ENCODE measurements at regions not wholly inside any gene's neighbourhood (a gene's known extent, or its start where the extent isn't known, plus 50 kb on each side); places are given as distances from the start of the nearest gene placed in this dataset.
"Not testable (repeated sequence)": the region's sequence is repeated elsewhere in the genome, so short reads cannot be mapped to it uniquely, and the experiment has no call there.

GRCh38 chr4:84325625-84326024 is 173.5 kb downstream of the NKX6-1 start:
- no peak overlapping the region for H3K27ac ChIP-seq
- no peak overlapping the region for H3K4me3 ChIP-seq
- DNase-seq (ENCODE audit: low read depth, low spot score): no peak
- no peak for TF ChIP-seq EZH2 (IDR thresholded peaks at IDR 0.05)
- no peak for TF ChIP-seq POLR2AphosphoS5 (IDR thresholded peaks at IDR 0.05; ENCODE audit: borderline replicate concordance, low read depth, low read length)
- no peak for TF ChIP-seq FOXP2 (optimal IDR thresholded peaks at IDR 0.05; ENCODE audit: control extremely low read depth, extremely low read length, insufficient read depth)
- H3K9ac ChIP-seq (ENCODE audit: insufficient read length): no peak overlapping the region
- no peaks in the 10 kb centered on the region for H3K9me3 ChIP-seq (ENCODE audit: low read depth, low read length)
- no peaks in the 10 kb centered on the region for H3K36me3 ChIP-seq (ENCODE audit: insufficient read depth, low read length)

DNA sequence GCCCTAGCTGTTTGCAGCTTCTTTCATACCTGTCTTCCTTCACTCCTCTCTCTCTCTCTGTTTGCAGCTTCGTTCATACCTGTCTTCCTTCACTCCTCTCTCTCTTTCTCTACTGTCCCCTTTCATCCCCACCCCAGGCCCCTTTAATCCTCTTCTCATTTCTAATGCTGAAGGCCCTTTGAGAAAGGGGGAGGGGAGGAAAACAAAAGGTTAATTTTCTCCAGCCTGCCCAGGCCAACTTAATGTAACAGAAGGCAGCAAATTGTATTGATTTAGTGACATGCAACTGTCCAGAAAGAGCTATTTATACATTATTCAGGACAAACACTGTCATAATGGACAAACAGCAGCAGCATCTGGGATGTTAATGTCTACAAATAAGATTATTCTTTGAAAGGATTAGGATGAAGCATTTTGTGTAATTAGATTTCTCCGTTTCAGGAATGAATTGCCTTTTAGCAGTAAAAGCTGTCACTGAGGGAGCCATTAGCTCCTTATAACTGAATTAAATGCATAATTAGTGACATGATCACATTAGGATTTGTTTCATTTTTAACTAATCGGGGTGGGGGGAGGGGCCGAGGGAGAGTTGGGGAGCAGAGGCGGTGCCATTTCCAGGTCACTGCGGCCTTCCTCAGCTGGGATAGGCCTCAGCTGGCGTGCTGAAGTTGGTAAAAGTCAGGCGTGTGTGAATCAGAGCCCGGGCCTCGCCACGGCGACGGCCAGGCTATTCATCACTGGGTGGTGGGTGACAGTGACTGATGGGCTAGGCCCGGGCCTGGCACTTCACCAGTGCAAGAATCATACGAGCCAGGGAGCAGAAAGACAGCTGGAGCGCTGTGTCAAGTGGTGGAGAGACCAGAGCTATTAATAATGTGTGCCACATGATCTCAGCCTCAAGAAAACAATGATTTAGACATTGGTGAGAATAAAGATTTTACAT is 174.5 kb downstream of the NKX6-1 start:
- no peak overlapping the region for H3K4me3 ChIP-seq
- no peak overlapping the region for H3K27ac ChIP-seq
- no peak overlapping the region for H3K9ac ChIP-seq (ENCODE audit: insufficient read length)
- no peak for DNase-seq (ENCODE audit: low read depth, low spot score)
- TF ChIP-seq EZH2 (IDR thresholded peaks at IDR 0.05) (no peak), FOXP2 (optimal IDR thresholded peaks at IDR 0.05; ENCODE audit: control extremely low read depth, extremely low read length, insufficient read depth) (no peak), POLR2AphosphoS5 (IDR thresholded peaks at IDR 0.05; ENCODE audit: borderline replicate concordance, low read depth, low read length) (no peak)
- H3K36me3 ChIP-seq (ENCODE audit: insufficient read depth, low read length): no peaks in the 10 kb centered on the region
- no peaks in the 10 kb centered on the region for H3K9me3 ChIP-seq (ENCODE audit: low read depth, low read length)

DNA sequence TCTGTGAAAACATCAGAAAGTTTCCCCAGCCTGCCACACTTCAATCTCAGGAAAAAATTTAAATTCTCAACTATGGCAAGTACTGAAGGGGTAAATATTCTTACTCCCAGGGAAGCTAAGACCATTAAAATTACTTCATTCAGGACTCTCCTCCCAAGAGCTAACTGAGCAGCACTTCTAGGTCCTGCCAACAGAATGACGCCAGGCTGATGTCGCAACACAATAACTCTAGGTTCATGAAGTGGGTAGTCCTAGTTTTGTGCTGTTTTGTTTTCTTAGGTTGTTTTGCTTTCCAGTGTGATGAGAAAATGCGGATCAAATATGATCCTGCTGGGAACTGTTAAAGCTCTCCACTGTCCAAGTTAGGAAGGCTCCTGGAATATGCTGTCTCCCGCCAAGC is 180.0 kb downstream of the NKX6-1 start:
- no peak overlapping the region for H3K27ac ChIP-seq
- H3K9ac ChIP-seq (ENCODE audit: insufficient read length): no peak overlapping the region
- TF ChIP-seq POLR2AphosphoS5 (IDR thresholded peaks at IDR 0.05; ENCODE audit: borderline replicate concordance, low read depth, low read length): no peak
- no peak for TF ChIP-seq EZH2 (IDR thresholded peaks at IDR 0.05)
- no peak for TF ChIP-seq FOXP2 (optimal IDR thresholded peaks at IDR 0.05; ENCODE audit: control extremely low read depth, extremely low read length, insufficient read depth)
- no peaks in the 10 kb centered on the region for H3K9me3 ChIP-seq (ENCODE audit: low read depth, low read length)
- no peaks in the 10 kb centered on the region for H3K36me3 ChIP-seq (ENCODE audit: insufficient read depth, low read length)
- no peak overlapping the region for H3K4me3 ChIP-seq
- DNase-seq (ENCODE audit: low read depth, low spot score): peak; percentile 37

- Histone ChIP-seq H3K4me3 (no peak overlapping the region), H3K9ac (ENCODE audit: insufficient read length) (no peak overlapping the region), H3K27ac (0 out of 2 replicates have a peak overlapping the region, but pooled peaks have one; percentile 11), H3K9me3 (ENCODE audit: low read depth, low read length) (no peaks in the 10 kb centered on the region), H3K36me3 (ENCODE audit: insufficient read depth, low read length) (no peaks in the 10 kb centered on the region)
- no peak for DNase-seq (ENCODE audit: low read depth, low spot score)
- TF ChIP-seq POLR2AphosphoS5 (IDR thresholded peaks at IDR 0.05; ENCODE audit: borderline replicate concordance, low read depth, low read length): no peak
- no peak for TF ChIP-seq FOXP2 (optimal IDR thresholded peaks at IDR 0.05; ENCODE audit: control extremely low read depth, extremely low read length, insufficient read depth)
- no peak for TF ChIP-seq EZH2 (IDR thresholded peaks at IDR 0.05)
These were observed 181.6 kb downstream of the NKX6-1 start for GRCh38 chr4:84317513-84317912.

DNA sequence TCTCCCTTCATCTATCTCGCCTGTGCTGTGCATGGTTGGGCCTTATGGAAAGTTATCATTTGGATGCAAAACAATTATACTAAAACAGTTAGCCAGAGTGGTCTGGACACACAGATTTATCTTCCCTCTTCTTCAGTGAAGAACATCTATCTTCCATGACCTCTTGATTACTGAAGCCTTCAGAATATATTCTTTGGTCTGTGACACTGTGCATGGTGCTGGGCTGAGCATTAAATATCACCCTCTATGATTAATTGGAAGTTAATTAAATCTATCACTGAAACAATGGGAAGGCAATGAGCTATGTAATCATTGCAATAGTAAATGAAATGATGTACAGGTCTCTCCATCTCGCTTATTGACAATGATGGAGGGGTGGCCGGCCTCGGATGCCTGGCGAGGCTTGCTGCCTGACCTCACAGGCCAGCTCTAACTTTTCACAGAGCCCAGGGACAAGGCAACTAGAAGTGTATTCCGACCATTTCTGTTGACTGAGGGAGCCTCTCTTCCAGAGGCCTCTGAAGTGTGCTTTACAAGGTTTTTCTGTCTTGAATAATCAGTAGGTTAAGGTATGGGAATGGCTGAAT is 186.6 kb downstream of the NKX6-1 start:
- TF ChIP-seq FOXP2 (optimal IDR thresholded peaks at IDR 0.05; ENCODE audit: control extremely low read depth, extremely low read length, insufficient read depth): no peak
- no peak for TF ChIP-seq EZH2 (IDR thresholded peaks at IDR 0.05)
- no peak for TF ChIP-seq POLR2AphosphoS5 (IDR thresholded peaks at IDR 0.05; ENCODE audit: borderline replicate concordance, low read depth, low read length)
- Histone ChIP-seq H3K27ac (no peak overlapping the region), H3K9me3 (ENCODE audit: low read depth, low read length) (no peaks in the 10 kb centered on the region), H3K9ac (ENCODE audit: insufficient read length) (no peak overlapping the region), H3K36me3 (ENCODE audit: insufficient read depth, low read length) (no peaks in the 10 kb centered on the region), H3K4me3 (no peak overlapping the region)
- no peak for DNase-seq (ENCODE audit: low read depth, low spot score)

GRCh38 chr4:84309191-84309590 is 189.9 kb downstream of the NKX6-1 start:
- no peak for TF ChIP-seq POLR2AphosphoS5 (IDR thresholded peaks at IDR 0.05; ENCODE audit: borderline replicate concordance, low read depth, low read length)
- TF ChIP-seq EZH2 (IDR thresholded peaks at IDR 0.05): no peak
- no peak for TF ChIP-seq FOXP2 (optimal IDR thresholded peaks at IDR 0.05; ENCODE audit: control extremely low read depth, extremely low read length, insufficient read depth)
- no peaks in the 10 kb centered on the region for H3K36me3 ChIP-seq (ENCODE audit: insufficient read depth, low read length)
- no peak overlapping the region for H3K27ac ChIP-seq
- no peaks in the 10 kb centered on the region for H3K9me3 ChIP-seq (ENCODE audit: low read depth, low read length)
- H3K9ac ChIP-seq (ENCODE audit: insufficient read length): no peak overlapping the region
- H3K4me3 ChIP-seq: no peak overlapping the region
- no peak for DNase-seq (ENCODE audit: low read depth, low spot score)

DNA sequence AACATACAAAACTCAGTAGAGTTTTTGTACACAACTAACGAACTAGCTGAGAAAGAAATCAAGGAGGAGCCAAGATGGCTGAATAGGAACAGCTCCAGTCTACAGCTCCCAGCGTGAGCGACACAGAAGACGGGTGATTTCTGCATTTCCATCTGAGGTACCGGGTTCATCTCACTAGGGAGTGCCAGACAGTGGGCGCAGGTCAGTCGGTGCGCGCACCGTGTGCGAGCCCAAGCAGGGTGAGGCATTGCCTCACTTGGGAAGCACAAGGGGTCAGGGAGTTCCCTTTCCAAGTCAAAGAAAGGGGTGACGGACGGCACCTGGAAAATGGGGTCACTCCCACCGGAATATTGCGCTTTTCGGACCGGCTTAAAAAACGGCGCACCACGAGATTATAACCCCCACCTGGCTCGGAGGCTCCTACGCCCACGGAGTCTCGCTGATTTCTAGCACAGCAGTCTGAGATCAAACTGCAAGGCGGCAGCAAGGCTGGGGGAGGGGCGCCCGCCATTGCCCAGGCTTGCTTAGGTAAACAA is 200.3 kb downstream of the NKX6-1 start:
- DNase-seq (ENCODE audit: low read depth, low spot score); H3K27ac ChIP-seq; H3K4me3 ChIP-seq; H3K9ac ChIP-seq (ENCODE audit: insufficient read length); H3K9me3 ChIP-seq (ENCODE audit: low read depth, low read length); H3K36me3 ChIP-seq (ENCODE audit: insufficient read depth, low read length): not testable (repeated sequence)

- no peak overlapping the region for H3K27ac ChIP-seq
- DNase-seq (ENCODE audit: low read depth, low spot score): no peak
- no peaks in the 10 kb centered on the region for H3K36me3 ChIP-seq (ENCODE audit: insufficient read depth, low read length)
- H3K4me3 ChIP-seq: no peak overlapping the region
- H3K9ac ChIP-seq (ENCODE audit: insufficient read length): no peak overlapping the region
- TF ChIP-seq FOXP2 (optimal IDR thresholded peaks at IDR 0.05; ENCODE audit: control extremely low read depth, extremely low read length, insufficient read depth) (no peak), EZH2 (IDR thresholded peaks at IDR 0.05) (no peak), POLR2AphosphoS5 (IDR thresholded peaks at IDR 0.05; ENCODE audit: borderline replicate concordance, low read depth, low read length) (no peak)
- H3K9me3 ChIP-seq (ENCODE audit: low read depth, low read length): no peaks in the 10 kb centered on the region
These were observed 200.9 kb downstream of the NKX6-1 start for GRCh38 chr4:84298023-84298718.
